Parathyroid adenoma (tissue), 2 donors: ENCODE measurements at regions not wholly inside any gene's neighbourhood (a gene's known extent, or its start where the extent isn't known, plus 50 kb on each side); places are given as distances from the start of the nearest gene placed in this dataset.

Experiments used
- H2AFZ ChIP-seq: fragments of 300-600 bp; sonication (generic); one replicate; pipeline ENCODE4 v1.7.0; 2017; ENCODE audit warnings: antibody characterized with exemption, mild to moderate bottlenecking
- H3K27ac ChIP-seq: fragments of 300-600 bp; sonication (generic); one replicate; pipeline ENCODE4 v1.7.0; 2017
- H3K27me3 ChIP-seq: fragments of 300-600 bp; sonication (generic); one replicate; pipeline ENCODE4 v1.7.0; 2017; ENCODE audit warnings: low read length; ENCODE audit not compliant: control insufficient read depth, insufficient read depth
- H3K36me3 ChIP-seq: fragments of 300-600 bp; sonication (generic); one replicate; pipeline ENCODE4 v1.7.0; 2017; ENCODE audit warnings: low read length; ENCODE audit not compliant: control insufficient read depth, insufficient read depth
- H3K4me1 ChIP-seq: fragments of 300-600 bp; sonication (generic); one replicate; pipeline ENCODE4 v1.7.0; 2017; ENCODE audit warnings: control low read depth
- H3K4me2 ChIP-seq: fragments of 300-600 bp; sonication (generic); one replicate; pipeline ENCODE4 v1.7.0; 2017; ENCODE audit warnings: low read length
- H3K4me3 ChIP-seq: fragments of 300-600 bp; sonication (generic); one replicate; pipeline ENCODE4 v1.7.0; 2017; ENCODE audit warnings: low read depth, low read length
- H3K79me2 ChIP-seq: fragments of 300-600 bp; sonication (generic); one replicate; pipeline ENCODE4 v1.7.0; 2017; ENCODE audit warnings: control low read depth
- H3K9ac ChIP-seq: fragments of 300-600 bp; sonication (generic); one replicate; pipeline ENCODE4 v1.7.0; 2017; ENCODE audit warnings: mild to moderate bottlenecking
- H3K9me3 ChIP-seq: fragments of 300-600 bp; sonication (generic); one replicate; pipeline ENCODE4 v1.7.0; 2017; ENCODE audit warnings: low read length; ENCODE audit not compliant: control insufficient read depth
- CTCF ChIP-seq: fragments of 300-600 bp; sonication (generic); IDR thresholded peaks from one replicate; pipeline ENCODE4 v1.7.0; 2017; ENCODE audit warnings: antibody characterized with exemption, mild to moderate bottlenecking
- donor health status: primary hyperparathyroidism.

- no peak overlapping the region for H3K27ac ChIP-seq
- H3K36me3 ChIP-seq: no peaks in the 10 kb centered on the region
- no peak for TF ChIP-seq CTCF
- H2AFZ ChIP-seq: no peak overlapping the region
- H3K9me3 ChIP-seq: no peaks in the 10 kb centered on the region
- H3K27me3 ChIP-seq: no peaks in the 10 kb centered on the region
- H3K9ac ChIP-seq: no peak overlapping the region
- no peak overlapping the region for H3K4me3 ChIP-seq
- H3K79me2 ChIP-seq: no peaks in the 10 kb centered on the region
- H3K4me2 ChIP-seq: no peak overlapping the region
- H3K4me1 ChIP-seq: no peaks in the 10 kb centered on the region
These were observed 92.4 kb downstream of the KBTBD8 start for GRCh38 chr3:67090474-67090873.

GRCh38 chr3:67093305-67093704 is 95.2 kb downstream of the KBTBD8 start:
- no peak overlapping the region for H2AFZ ChIP-seq
- TF ChIP-seq CTCF: no peak
- H3K27me3 ChIP-seq: no peaks in the 10 kb centered on the region
- no peak overlapping the region for H3K4me3 ChIP-seq
- no peak overlapping the region for H3K4me2 ChIP-seq
- H3K4me1 ChIP-seq: no peaks in the 10 kb centered on the region
- no peaks in the 10 kb centered on the region for H3K9me3 ChIP-seq
- no peak overlapping the region for H3K9ac ChIP-seq
- H3K27ac ChIP-seq: no peak overlapping the region
- H3K36me3 ChIP-seq: no peaks in the 10 kb centered on the region
- H3K79me2 ChIP-seq: no peaks in the 10 kb centered on the region

GRCh38 chr3:67094167-67094566 is 96.1 kb downstream of the KBTBD8 start:
- H3K9me3 ChIP-seq: no peaks in the 10 kb centered on the region
- no peak overlapping the region for H2AFZ ChIP-seq
- H3K4me1 ChIP-seq: no peaks in the 10 kb centered on the region
- no peaks in the 10 kb centered on the region for H3K36me3 ChIP-seq
- H3K4me2 ChIP-seq: no peak overlapping the region
- no peak overlapping the region for H3K9ac ChIP-seq
- H3K4me3 ChIP-seq: no peak overlapping the region
- H3K27ac ChIP-seq: no peak overlapping the region
- H3K79me2 ChIP-seq: no peaks in the 10 kb centered on the region
- H3K27me3 ChIP-seq: no peaks in the 10 kb centered on the region
- TF ChIP-seq CTCF: no peak

- H3K27ac ChIP-seq: no peak overlapping the region
- H3K4me3 ChIP-seq: no peak overlapping the region
- no peaks in the 10 kb centered on the region for H3K4me1 ChIP-seq
- H3K9me3 ChIP-seq: no peaks in the 10 kb centered on the region
- TF ChIP-seq CTCF: no peak
- H3K36me3 ChIP-seq: no peaks in the 10 kb centered on the region
- no peaks in the 10 kb centered on the region for H3K79me2 ChIP-seq
- H2AFZ ChIP-seq: no peak overlapping the region
- H3K9ac ChIP-seq: no peak overlapping the region
- H3K4me2 ChIP-seq: no peak overlapping the region
- no peaks in the 10 kb centered on the region for H3K27me3 ChIP-seq
These were observed 96.7 kb downstream of the KBTBD8 start for GRCh38 chr3:67094774-67095173.

GRCh38 chr3:67104388-67104787 is 106.3 kb downstream of the KBTBD8 start:
- H3K36me3 ChIP-seq: no peaks in the 10 kb centered on the region
- H3K4me2 ChIP-seq: no peak overlapping the region
- H3K27ac ChIP-seq: no peak overlapping the region
- H3K4me1 ChIP-seq: no peaks in the 10 kb centered on the region
- H3K4me3 ChIP-seq: no peak overlapping the region
- H3K9me3 ChIP-seq: no peaks in the 10 kb centered on the region
- H2AFZ ChIP-seq: no peak overlapping the region
- no peak for TF ChIP-seq CTCF
- no peaks in the 10 kb centered on the region for H3K27me3 ChIP-seq
- no peaks in the 10 kb centered on the region for H3K79me2 ChIP-seq
- H3K9ac ChIP-seq: no peak overlapping the region
